Psoas muscle (tissue), 7 donors: ENCODE measurements at regions not wholly inside any gene's neighbourhood (a gene's known extent, or its start where the extent isn't known, plus 50 kb on each side); places are given as distances from the start of the nearest gene placed in this dataset.

Experiments used
- ATAC-seq, 4 donors: fragments of 200-7000 bp; cut with Tn5 transposase; one replicate each; pipeline ENCODE4 v1.9.1; 2020; ENCODE audit warnings: moderate library complexity in 3 of 4, mild to moderate bottlenecking in 2 of 4
- DNase-seq, 2 donors: peaks; one replicate each; pipeline ENCODE4 v3.0.0-alpha.2; 2020
- H3K27ac ChIP-seq: fragments of 200-600 bp; one replicate; pipeline ENCODE4 v1.8.0; 2022
- H3K27me3 ChIP-seq, 3 donors: fragments of 200-600 bp in 1 of 3; one replicate each; pipeline versions ENCODE4 v1.6.1 to v1.8.0; 2013 to 2022; ENCODE audit warnings: low read length in 2 of 3, mild to moderate bottlenecking in 2 of 3, moderate library complexity in 1 of 3; ENCODE audit not compliant: insufficient read depth in 3 of 3
- H3K36me3 ChIP-seq, 2 donors: fragments of 200-600 bp in 1 of 2; one replicate each; pipeline versions ENCODE4 v1.6.1 to v1.8.0; 2013 to 2022; ENCODE audit warnings: low read depth in 1 of 2, mild to moderate bottlenecking in 1 of 2, moderate library complexity in 1 of 2; ENCODE audit not compliant: insufficient read depth in 1 of 2
- H3K4me1 ChIP-seq: fragments of 200-600 bp; one replicate; pipeline ENCODE4 v1.8.0; 2022
- H3K4me3 ChIP-seq: fragments of 200-600 bp; one replicate; pipeline ENCODE4 v1.8.0; 2022; ENCODE audit warnings: mild to moderate bottlenecking
- H3K9me3 ChIP-seq: fragments of 200-600 bp; one replicate; pipeline ENCODE4 v1.8.0; 2022
- WGBS, 3 donors: extraction: QIAGEN DNeasy Blood & Tissue Kit; methylation state at CpG; one replicate each; pipeline versions ENCODE4 v1.1.6 to v1.1.7; 2013; 5-methylcytosine and 5-hydroxymethylcytosine counted together
- intact Hi-C, 2 donors: fragments of 100-400 bp; cut with DNase I; formaldehyde crosslinking; loops; one replicate each; pipeline versions ENCODE4 v1.11.0 to v1.14.2; 2022
- TF ChIP-seq, protein P1 (sequence below): fragments of 200-600 bp; IDR thresholded peaks from one replicate; pipeline ENCODE4 v1.8.0; 2022; ENCODE audit warnings: antibody characterized with exemption
- donor health status: healthy with polysubstance abuse.
- donor health status: DM: no; HTN: no; CAD: no; lungs with moderate emphysema.
- donor health status: Bipolar disorder and iron deficiency.
- donor health status: healthy.
- donor health status: DM: yes; HTN: yes; CAD: no.
- donor health status: DM: no; HTN: no; CAD: no.
- donor health status: DM: yes; HTN: yes; CAD: no.

- Histone ChIP-seq H3K4me3 (no peak overlapping the region), H3K36me3 (no peaks in the 10 kb centered on the region), H3K27ac (no peak overlapping the region), H3K27me3 (no peaks in the 10 kb centered on the region), H3K4me1 (no peaks in the 10 kb centered on the region), H3K9me3 (no peaks in the 10 kb centered on the region)
- intact Hi-C loops: no loop called here
- TF ChIP-seq, protein P1, sequence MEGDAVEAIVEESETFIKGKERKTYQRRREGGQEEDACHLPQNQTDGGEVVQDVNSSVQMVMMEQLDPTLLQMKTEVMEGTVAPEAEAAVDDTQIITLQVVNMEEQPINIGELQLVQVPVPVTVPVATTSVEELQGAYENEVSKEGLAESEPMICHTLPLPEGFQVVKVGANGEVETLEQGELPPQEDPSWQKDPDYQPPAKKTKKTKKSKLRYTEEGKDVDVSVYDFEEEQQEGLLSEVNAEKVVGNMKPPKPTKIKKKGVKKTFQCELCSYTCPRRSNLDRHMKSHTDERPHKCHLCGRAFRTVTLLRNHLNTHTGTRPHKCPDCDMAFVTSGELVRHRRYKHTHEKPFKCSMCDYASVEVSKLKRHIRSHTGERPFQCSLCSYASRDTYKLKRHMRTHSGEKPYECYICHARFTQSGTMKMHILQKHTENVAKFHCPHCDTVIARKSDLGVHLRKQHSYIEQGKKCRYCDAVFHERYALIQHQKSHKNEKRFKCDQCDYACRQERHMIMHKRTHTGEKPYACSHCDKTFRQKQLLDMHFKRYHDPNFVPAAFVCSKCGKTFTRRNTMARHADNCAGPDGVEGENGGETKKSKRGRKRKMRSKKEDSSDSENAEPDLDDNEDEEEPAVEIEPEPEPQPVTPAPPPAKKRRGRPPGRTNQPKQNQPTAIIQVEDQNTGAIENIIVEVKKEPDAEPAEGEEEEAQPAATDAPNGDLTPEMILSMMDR: no peak
- DNase-seq (no peak), ATAC-seq (no peak)
These were observed 298.7 kb upstream of the MARCKS start for GRCh38 chr6:113558431-113558830.

- DNase-seq: no peak
- no peaks in the 10 kb centered on the region for H3K9me3 ChIP-seq
- ATAC-seq: no peak
- intact Hi-C loops: no loop called here
- no peak overlapping the region for H3K4me3 ChIP-seq
- H3K27ac ChIP-seq: no peak overlapping the region
- TF ChIP-seq, protein P1: no peak
- H3K36me3 ChIP-seq: no peaks in the 10 kb centered on the region
- no peaks in the 10 kb centered on the region for H3K27me3 ChIP-seq
- no peaks in the 10 kb centered on the region for H3K4me1 ChIP-seq
These were observed 298.2 kb upstream of the MARCKS start for GRCh38 chr6:113558966-113559365.

GRCh38 chr6:113560376-113560775 lies 296.8 kb upstream of the MARCKS start:
- Histone ChIP-seq H3K9me3 (no peaks in the 10 kb centered on the region), H3K36me3 (no peaks in the 10 kb centered on the region), H3K4me1 (peaks cover 5% of the 10 kb centered on the region), H3K27me3 (no peaks in the 10 kb centered on the region), H3K27ac (no peak overlapping the region), H3K4me3 (no peak overlapping the region)
- no peak for ATAC-seq
- no peak for DNase-seq
- WGBS, 3 donors: 95 to 97% (median 97%) methylated on average over 1 of the region's 1 CpG
- intact Hi-C loops: no loop called here
- TF ChIP-seq, protein P1: no peak

DNA sequence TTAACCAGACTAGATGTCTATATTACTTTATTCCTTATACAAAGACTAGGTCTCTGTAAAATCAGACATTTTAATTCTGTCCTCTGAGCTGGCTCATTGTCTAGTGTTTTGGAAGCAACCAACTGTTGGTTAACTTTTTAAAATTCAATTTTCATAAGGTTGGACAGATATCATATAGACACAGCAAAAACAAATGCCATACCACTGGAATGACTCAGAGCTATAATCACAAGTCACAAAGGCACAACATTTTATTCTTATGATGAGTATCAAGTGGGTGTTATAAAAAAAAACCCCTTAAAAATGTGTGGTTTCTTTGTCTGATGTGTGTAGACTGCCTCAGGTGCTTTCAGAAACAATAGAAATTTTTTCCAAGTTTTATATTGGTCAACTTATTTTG lies 296.2 kb upstream of the MARCKS start:
- Histone ChIP-seq H3K27ac (no peak overlapping the region), H3K4me1 (peaks cover 6% of the 10 kb centered on the region), H3K36me3 (no peaks in the 10 kb centered on the region), H3K9me3 (no peaks in the 10 kb centered on the region), H3K4me3 (no peak overlapping the region), H3K27me3 (no peaks in the 10 kb centered on the region)
- ATAC-seq: no peak
- intact Hi-C loops: no loop called here
- DNase-seq: no peak
- TF ChIP-seq, protein P1: no peak

DNA sequence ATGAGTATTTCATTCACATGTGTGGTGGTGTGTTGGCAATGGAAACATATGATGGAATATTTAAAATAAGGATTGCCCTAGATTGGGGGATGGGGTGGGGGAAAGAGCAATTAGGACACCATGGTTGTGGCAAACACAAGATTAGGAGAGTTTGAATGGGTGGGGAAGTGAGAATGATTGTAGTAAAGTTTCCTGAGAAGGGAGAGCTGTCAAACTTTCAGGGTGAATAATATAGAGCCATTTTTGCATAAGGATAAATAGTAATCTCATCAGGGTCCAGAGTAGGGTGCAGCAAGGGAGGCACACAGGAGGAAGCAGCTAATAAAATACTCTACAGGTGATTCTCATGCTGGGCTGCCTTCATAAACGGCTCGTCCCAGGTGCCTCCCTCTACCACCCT lies 294.9 kb upstream of the MARCKS start:
- no peak overlapping the region for H3K4me3 ChIP-seq
- H3K4me1 ChIP-seq: peaks cover 6% of the 10 kb centered on the region
- TF ChIP-seq, protein P1: no peak
- H3K9me3 ChIP-seq: no peaks in the 10 kb centered on the region
- WGBS, 3 donors: 88 to 96% (median 91%) methylated on average over 2 of the region's 2 CpGs
- intact Hi-C loops: no loop called here
- H3K27ac ChIP-seq: no peak overlapping the region
- ATAC-seq (no peak), DNase-seq (no peak)
- H3K36me3 ChIP-seq: no peaks in the 10 kb centered on the region
- no peaks in the 10 kb centered on the region for H3K27me3 ChIP-seq
